Endothelial cell of umbilical vein (primary cell): ENCODE measurements at regions not wholly inside any gene's neighbourhood (a gene's known extent, or its start where the extent isn't known, plus 50 kb on each side); places are given as distances from the start of the nearest gene placed in this dataset.

Experiments used
- BruUV-seq: library from RNA; stranded (reverse); fragments of 400-500 nt; replicated peaks from 2 replicates; lab custom pipeline; 2021; lab: Mats Ljungman, UMichigan
- CTCF ChIA-PET: fragments of 300-600, 350-600 bp; sonication (Branson Sonifier 250); formaldehyde crosslinking; loops from one replicate; lab custom pipeline; 2021; ENCODE audit warnings: antibody characterized with exemption, inconsistent platforms; lab: Charles Lee
- POLR2A ChIA-PET: fragments of 300-600, 350-600 bp; sonication (Branson Sonifier 250); formaldehyde crosslinking; loops from one replicate; lab custom pipeline; 2021; ENCODE audit warnings: antibody characterized with exemption, inconsistent platforms; lab: Charles Lee
- DNase-seq: peaks from one replicate; pipeline ENCODE4 v3.0.0-alpha.2; 2011; ENCODE audit warnings: low read depth, low spot score
- FAIRE-seq: peaks from 2 replicates; lab custom pipeline; 2011; peaks lifted over from hg19 to GRCh38; lab: Jason Lieb, UNC
- H2AFZ ChIP-seq: 2 replicates; pipeline ENCODE4 v1.6.0; 2012; ENCODE audit warnings: low read depth, low read length, control low read depth, inconsistent platforms
- H3K27ac ChIP-seq: 2 replicates; pipeline ENCODE4 v1.5.1; 2011; ENCODE audit warnings: low read depth, mild to moderate bottlenecking, control low read depth, low read length, moderate library complexity; ENCODE audit not compliant: insufficient read depth
- H3K27me3 ChIP-seq, 2 experiments: 2 replicates each; pipeline versions ENCODE4 v1.6.0 to v1.6.1; 2011; ENCODE audit warnings: low read length in 2 of 2, mixed read lengths in 1 of 2; ENCODE audit not compliant: control insufficient read depth in 2 of 2, insufficient read depth in 2 of 2
- H3K36me3 ChIP-seq, 2 experiments: 2 replicates in 1 of 2; 3 replicates in 1 of 2; pipeline ENCODE4 v1.5.1; 2011; ENCODE audit warnings: low read length in 2 of 2, mild to moderate bottlenecking in 1 of 2, moderate library complexity in 1 of 2; ENCODE audit not compliant: control insufficient read depth in 2 of 2, insufficient read depth in 2 of 2; ENCODE audit errors: extremely low read depth in 1 of 2
- H3K4me1 ChIP-seq: 3 replicates; pipeline ENCODE4 v1.5.1; 2011; ENCODE audit warnings: mild to moderate bottlenecking, low read length; ENCODE audit not compliant: control insufficient read depth, insufficient read depth; ENCODE audit errors: extremely low read depth
- H3K4me2 ChIP-seq: 2 replicates; pipeline ENCODE4 v1.6.1; 2011; ENCODE audit warnings: low read length, control low read depth, mixed read lengths; ENCODE audit not compliant: insufficient read depth
- H3K4me3 ChIP-seq, 3 experiments: fragments of 200-600 bp in 1 of 3; sonication (generic), shearing (Covaris generic) in 1 of 3; replicated peaks in 1 of 3; 2 replicates each; pipeline ENCODE4 v1.5.1; 2011 to 2016; ENCODE audit warnings: control low read depth in 3 of 3, low read length in 3 of 3, mild to moderate bottlenecking in 2 of 3, inconsistent platforms in 1 of 3, low read depth in 1 of 3, moderate library complexity in 1 of 3; ENCODE audit not compliant: insufficient read depth in 1 of 3
- H3K79me2 ChIP-seq: 2 replicates; pipeline ENCODE4 v1.6.0; 2012; ENCODE audit warnings: low read length, inconsistent platforms; ENCODE audit not compliant: control insufficient read depth, insufficient read depth
- H3K9ac ChIP-seq: replicated peaks from 2 replicates; pipeline ENCODE3; 2011; ENCODE audit warnings: low read length, control low read depth; ENCODE audit not compliant: insufficient read depth; ENCODE audit errors: extremely low read depth
- H3K9me1 ChIP-seq: replicated peaks from 3 replicates; pipeline ENCODE4 v1.6.0; 2011; ENCODE audit warnings: mild to moderate bottlenecking, low read length; ENCODE audit not compliant: control insufficient read depth, insufficient read depth; ENCODE audit errors: extremely low read depth
- H3K9me3 ChIP-seq: replicated peaks from 2 replicates; pipeline ENCODE4 v1.5.1; 2012; ENCODE audit warnings: low read length, inconsistent platforms; ENCODE audit not compliant: control insufficient read depth, insufficient read depth
- H4K20me1 ChIP-seq: replicated peaks from 2 replicates; pipeline ENCODE3; 2011; ENCODE audit warnings: mild to moderate bottlenecking, low read length; ENCODE audit not compliant: control insufficient read depth, insufficient read depth; ENCODE audit errors: extremely low read depth
- CTCF ChIP-seq, 2 donors: IDR thresholded peaks; 1 replicate in 1 of 2; 2 replicates in 1 of 2; pipeline ENCODE4 v1.5.1; 2011; ENCODE audit warnings: low read length in 2 of 2, mild to moderate bottlenecking in 2 of 2, moderate library complexity in 2 of 2, control low read depth in 1 of 2, inconsistent platforms in 1 of 2, low read depth in 1 of 2; ENCODE audit not compliant: insufficient read depth in 1 of 2; ENCODE audit errors: extremely low read depth in 1 of 2
- EZH2 ChIP-seq: IDR thresholded peaks from 2 replicates; pipeline ENCODE4 v1.6.1; 2012; ENCODE audit warnings: borderline replicate concordance, low read depth, mild to moderate bottlenecking, moderate library complexity, low read length, inconsistent platforms; ENCODE audit not compliant: severe bottlenecking
- FOS ChIP-seq: IDR thresholded peaks from 2 replicates; pipeline ENCODE4 v1.6.1; 2011; ENCODE audit warnings: mild to moderate bottlenecking, low read length, moderate library complexity, borderline replicate concordance; ENCODE audit not compliant: insufficient read depth
- GATA2 ChIP-seq: IDR thresholded peaks from 2 replicates; pipeline ENCODE4 v1.7.0; 2011; ENCODE audit warnings: low read depth, mild to moderate bottlenecking, moderate library complexity, mixed read lengths, low read length; ENCODE audit not compliant: insufficient read length, insufficient read depth
- JUN ChIP-seq: IDR thresholded peaks from 2 replicates; pipeline ENCODE4 v1.6.1; 2011; ENCODE audit warnings: borderline replicate concordance, low read depth; ENCODE audit not compliant: insufficient read length, insufficient read depth
- MAX ChIP-seq: IDR thresholded peaks from 2 replicates; pipeline ENCODE4 v1.6.1; 2011; ENCODE audit not compliant: insufficient read depth, insufficient read length
- MYC ChIP-seq: IDR thresholded peaks from one replicate; pipeline ENCODE4 v1.6.1; 2011; ENCODE audit warnings: mild to moderate bottlenecking, low read depth, low read length
- POLR2A ChIP-seq: IDR thresholded peaks from 2 replicates; pipeline ENCODE4 v1.6.1; 2012; ENCODE audit warnings: low read depth, mild to moderate bottlenecking, control low read depth, low read length
- POLR2AphosphoS5 ChIP-seq: IDR thresholded peaks from 2 replicates; pipeline ENCODE4 v1.6.1; 2012; ENCODE audit warnings: low read depth, mild to moderate bottlenecking, control low read depth, low read length, moderate library complexity; ENCODE audit not compliant: insufficient read depth
- dilution Hi-C: fragments of 300-500 bp; cut with MboI; formaldehyde crosslinking; loops from one replicate; pipeline ENCODE4 v1.15.0; 2019; ENCODE audit warnings: low sequenced_read_pairs; ENCODE audit not compliant: extremely low pct_ligation_motif_present
- intact Hi-C: fragments of 100-400 bp; cut with micrococcal nuclease; formaldehyde crosslinking; loops from one replicate; pipeline ENCODE4 v1.10.0; 2022

- FAIRE-seq = no peak
- intact Hi-C loops (no loop called here), dilution Hi-C loops (no loop called here)
- no peaks in the 10 kb centered on the region for H3K27me3 ChIP-seq
- H3K36me3 ChIP-seq = no peaks in the 10 kb centered on the region
- BruUV-seq = no TSS peak
- H3K9me1 ChIP-seq = no peaks in the 10 kb centered on the region
- DNase-seq = no peak
- TF ChIP-seq MYC (no peak), JUN (no peak), CTCF (IDR thresholded peaks at IDR 0.05; ENCODE audit: extremely low read depth in 1 of 2, insufficient read depth in 1 of 2, low read depth in 1 of 2, low read length in 2 of 2) (no peak), POLR2A (no peak), MAX (no peak), FOS (no peak), EZH2 (no peak), GATA2 (no peak), POLR2AphosphoS5 (no peak)
- no peak overlapping the region for H3K4me3 ChIP-seq
- ChIA-PET CTCF (no interaction called here), POLR2A (no interaction called here)
- no peak overlapping the region for H3K4me2 ChIP-seq
- no peaks in the 10 kb centered on the region for H4K20me1 ChIP-seq
- peaks cover 3% of the 10 kb centered on the region for H3K9me3 ChIP-seq
- H3K9ac ChIP-seq = no peak overlapping the region
- no peak overlapping the region for H3K27ac ChIP-seq
- H2AFZ ChIP-seq = no peak overlapping the region
- no peaks in the 10 kb centered on the region for H3K79me2 ChIP-seq
- H3K4me1 ChIP-seq = no peaks in the 10 kb centered on the region
Observed at GRCh38 chr2:105972927-105973326, 221.2 kb downstream of the UXS1 start.
